GM23338 (cell line): ENCODE measurements at regions not wholly inside any gene's neighbourhood (a gene's known extent, or its start where the extent isn't known, plus 50 kb on each side); places are given as distances from the start of the nearest gene placed in this dataset.

ENCODE experiments used
- ATAC-seq: fragments of 200-7000 bp; cut with Tn5 transposase; 3 replicates; pipeline ENCODE4 v1.9.1; 2020
- DNase-seq: peaks from one replicate; pipeline ENCODE4 v3.0.0-alpha.2; 2015; ENCODE audit warnings: low spot score
- H2AFZ ChIP-seq: fragments of 200-600 bp; sonication (generic); 2 replicates; pipeline ENCODE4 v1.8.0; 2016; ENCODE audit warnings: antibody characterized with exemption, mild to moderate bottlenecking, moderate library complexity
- H3F3A ChIP-seq: fragments of 200-600 bp; sonication (generic); replicated peaks from 2 replicates; pipeline ENCODE4 v1.8.0; 2017; ENCODE audit warnings: antibody characterized with exemption, mixed run types, low read depth
- H3K27ac ChIP-seq: fragments of 200-600 bp; sonication (generic); 2 replicates; pipeline ENCODE4 v1.6.1; 2016; ENCODE audit warnings: low read depth
- H3K27me3 ChIP-seq: fragments of 200-600 bp; sonication (generic); 2 replicates; pipeline ENCODE4 v1.8.0; 2016; ENCODE audit warnings: mild to moderate bottlenecking, mixed run types, moderate library complexity; ENCODE audit not compliant: insufficient read depth
- H3K36me3 ChIP-seq: fragments of 200-600 bp; sonication (generic); 2 replicates; pipeline ENCODE4 v1.8.0; 2016; ENCODE audit warnings: mild to moderate bottlenecking; ENCODE audit not compliant: insufficient read depth
- H3K4me1 ChIP-seq: fragments of 200-600 bp; sonication (generic); 2 replicates; pipeline ENCODE4 v1.8.0; 2016; ENCODE audit warnings: mild to moderate bottlenecking, moderate library complexity; ENCODE audit not compliant: insufficient read depth
- H3K4me2 ChIP-seq: fragments of 200-600 bp; sonication (generic); 2 replicates; pipeline ENCODE4 v1.7.1; 2017; ENCODE audit warnings: mixed run types
- H3K4me3 ChIP-seq: fragments of 200-600 bp; sonication (generic); 2 replicates; pipeline ENCODE4 v1.6.1; 2016; ENCODE audit warnings: mixed run types
- H3K79me2 ChIP-seq: fragments of 200-600 bp; sonication (generic); replicated peaks from 2 replicates; pipeline ENCODE4 v1.8.0; 2017; ENCODE audit warnings: mild to moderate bottlenecking; ENCODE audit not compliant: insufficient read depth
- H3K9me2 ChIP-seq: fragments of 200-600 bp; sonication (generic); 2 replicates; pipeline ENCODE4 v1.8.0; 2017; ENCODE audit not compliant: insufficient read depth
- H4K20me1 ChIP-seq: fragments of 200-600 bp; sonication (generic); replicated peaks from 2 replicates; pipeline ENCODE4 v1.8.0; 2017; ENCODE audit warnings: mild to moderate bottlenecking; ENCODE audit not compliant: insufficient read depth
- H3K27ac Mint-ChIP-seq: 2 replicates; pipeline ENCODE4 v1.8.0; 2020; ENCODE audit warnings: inconsistent platforms, mild to moderate bottlenecking, moderate library complexity, mixed read lengths
- H3K27me3 Mint-ChIP-seq: 3 replicates; pipeline ENCODE4 v1.8.0; 2022; ENCODE audit warnings: low read depth, mild to moderate bottlenecking, moderate library complexity, mixed read lengths, inconsistent platforms; ENCODE audit not compliant: insufficient read depth, poor library complexity
- H3K36me3 Mint-ChIP-seq: 3 replicates; pipeline ENCODE4 v1.8.0; 2021; ENCODE audit warnings: low read depth, mild to moderate bottlenecking, inconsistent platforms, moderate library complexity, mixed read lengths
- H3K4me1 Mint-ChIP-seq: 3 replicates; pipeline ENCODE4 v1.8.0; 2020; ENCODE audit warnings: mild to moderate bottlenecking, inconsistent platforms, mixed read lengths
- H3K4me3 Mint-ChIP-seq: 3 replicates; pipeline ENCODE4 v1.8.0; 2021; ENCODE audit warnings: moderate library complexity, mild to moderate bottlenecking, inconsistent platforms, mixed read lengths
- H3K9me3 Mint-ChIP-seq: 3 replicates; pipeline ENCODE4 v1.8.0; 2020; ENCODE audit warnings: moderate library complexity, mild to moderate bottlenecking, inconsistent platforms, mixed read lengths
- EZH2 ChIP-seq: fragments of 200-600 bp; sonication (generic); IDR thresholded peaks from one replicate; pipeline ENCODE4 v1.8.0; 2017; ENCODE audit warnings: antibody characterized with exemption, mild to moderate bottlenecking, low read depth; ENCODE audit not compliant: unreplicated experiment
- EZH2phosphoT487 ChIP-seq: fragments of 200-600 bp; sonication (generic); IDR thresholded peaks from one replicate; pipeline ENCODE4 v1.8.1; 2018; ENCODE audit warnings: antibody characterized with exemption; ENCODE audit not compliant: unreplicated experiment
- JUNB ChIP-seq: IDR thresholded peaks from one replicate; pipeline ENCODE4 v1.6.1; 2016; ENCODE audit warnings: antibody characterized with exemption; ENCODE audit not compliant: unreplicated experiment
- POLR2AphosphoS5 ChIP-seq: IDR thresholded peaks from 2 replicates; pipeline ENCODE4 v1.6.1; 2016; ENCODE audit warnings: antibody characterized with exemption, low read depth
- ZNF114 ChIP-seq: fragments of 250-450 bp; sonication (Bioruptor Pico); IDR thresholded peaks from 2 replicates; pipeline ENCODE4 v1.5.0; 2020; ENCODE audit warnings: mild to moderate bottlenecking, moderate library complexity
- ZNF331 ChIP-seq: fragments of 250-450 bp; sonication (Bioruptor Pico); IDR thresholded peaks from 2 replicates; pipeline ENCODE4 v1.5.0; 2020; ENCODE audit warnings: low read depth, mild to moderate bottlenecking, moderate library complexity
- TF ChIP-seq, protein P1 (sequence below), 2 experiments: fragments of 200-600 bp in 1 of 2; sonication (generic) in 1 of 2; conservative IDR thresholded peaks; 2 replicates each; pipeline versions ENCODE4 v1.5.1 to v1.6.1; 2016 to 2017; ENCODE audit warnings: antibody characterized with exemption in 2 of 2, low read depth in 2 of 2, mild to moderate bottlenecking in 2 of 2, moderate library complexity in 1 of 2
- TF ChIP-seq, protein P2 (sequence below): IDR thresholded peaks from one replicate; pipeline ENCODE4 v1.6.1; 2018; ENCODE audit warnings: antibody characterized with exemption; ENCODE audit not compliant: unreplicated experiment
- TF ChIP-seq, protein P3 (sequence below): IDR thresholded peaks from 2 replicates; pipeline ENCODE4 v1.6.1; 2016; ENCODE audit warnings: antibody characterized with exemption

DNA sequence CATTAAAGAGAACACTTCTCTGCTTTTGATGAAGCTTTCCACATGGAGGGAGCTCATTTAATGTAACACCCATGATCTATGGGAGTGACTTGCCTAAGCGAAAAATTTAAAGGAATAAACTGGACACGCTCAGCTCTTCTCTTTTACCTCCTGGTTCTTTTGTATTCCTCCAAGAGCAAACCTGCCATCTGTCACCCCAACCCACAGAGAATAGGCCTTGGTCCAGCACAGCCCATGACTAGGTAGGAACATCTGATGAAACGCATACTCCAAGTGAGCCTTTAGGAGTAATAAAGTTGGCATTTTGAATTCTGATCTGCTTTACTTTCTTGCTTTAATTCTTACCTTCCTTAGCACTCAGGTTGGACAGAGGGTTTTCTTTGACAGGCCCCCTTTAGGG lies 389.0 kb downstream of the HNRNPD start (continued):
- TF ChIP-seq, protein P1, sequence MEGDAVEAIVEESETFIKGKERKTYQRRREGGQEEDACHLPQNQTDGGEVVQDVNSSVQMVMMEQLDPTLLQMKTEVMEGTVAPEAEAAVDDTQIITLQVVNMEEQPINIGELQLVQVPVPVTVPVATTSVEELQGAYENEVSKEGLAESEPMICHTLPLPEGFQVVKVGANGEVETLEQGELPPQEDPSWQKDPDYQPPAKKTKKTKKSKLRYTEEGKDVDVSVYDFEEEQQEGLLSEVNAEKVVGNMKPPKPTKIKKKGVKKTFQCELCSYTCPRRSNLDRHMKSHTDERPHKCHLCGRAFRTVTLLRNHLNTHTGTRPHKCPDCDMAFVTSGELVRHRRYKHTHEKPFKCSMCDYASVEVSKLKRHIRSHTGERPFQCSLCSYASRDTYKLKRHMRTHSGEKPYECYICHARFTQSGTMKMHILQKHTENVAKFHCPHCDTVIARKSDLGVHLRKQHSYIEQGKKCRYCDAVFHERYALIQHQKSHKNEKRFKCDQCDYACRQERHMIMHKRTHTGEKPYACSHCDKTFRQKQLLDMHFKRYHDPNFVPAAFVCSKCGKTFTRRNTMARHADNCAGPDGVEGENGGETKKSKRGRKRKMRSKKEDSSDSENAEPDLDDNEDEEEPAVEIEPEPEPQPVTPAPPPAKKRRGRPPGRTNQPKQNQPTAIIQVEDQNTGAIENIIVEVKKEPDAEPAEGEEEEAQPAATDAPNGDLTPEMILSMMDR (conservative IDR thresholded peaks at IDR 0.05; ENCODE audit: low read depth in 2 of 2) = no peak

DNA sequence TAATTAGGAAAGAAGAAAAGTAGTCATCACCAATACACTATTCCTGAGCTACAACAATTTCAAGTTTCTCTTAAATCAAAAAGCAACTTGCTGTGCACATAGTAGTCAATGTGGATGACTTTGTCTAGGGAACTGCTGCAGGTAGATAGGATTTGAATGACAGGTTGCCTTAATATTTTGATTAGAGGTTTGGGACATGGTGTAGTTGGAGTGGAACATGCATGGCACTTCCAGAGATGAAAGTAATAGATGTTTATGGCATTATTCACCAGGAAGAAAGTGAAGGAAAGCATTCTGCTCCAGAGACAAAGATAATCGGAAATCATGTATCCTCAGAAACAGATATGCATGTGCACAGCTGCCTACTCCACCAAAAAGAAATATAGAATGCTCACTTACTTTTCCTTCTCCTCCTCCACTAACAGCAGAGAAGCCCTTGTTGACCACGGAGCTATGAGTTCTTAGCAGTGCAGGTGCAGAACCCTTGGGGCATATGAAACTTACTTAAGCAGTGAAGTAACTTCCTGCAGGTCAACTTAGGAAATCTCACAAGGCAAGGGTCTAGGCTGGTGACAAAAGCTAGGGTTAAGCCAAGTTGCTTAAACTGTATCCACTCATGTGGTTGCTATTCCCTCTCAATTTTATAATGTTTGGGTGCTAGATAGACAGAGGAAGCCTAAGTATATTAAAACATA lies 390.8 kb downstream of the HNRNPD start:
- ATAC-seq (no peak), DNase-seq (no peak)
- Histone ChIP-seq H3K27ac (no peak overlapping the region), H4K20me1 (no peaks in the 10 kb centered on the region), H3K36me3 (no peaks in the 10 kb centered on the region), H3K4me3 (no peak overlapping the region), H3K4me1 (no peaks in the 10 kb centered on the region), H3K79me2 (no peaks in the 10 kb centered on the region), H3K27me3 (no peaks in the 10 kb centered on the region), H2AFZ (no peak overlapping the region), H3K4me2 (no peak overlapping the region), H3F3A (no peaks in the 10 kb centered on the region), H3K9me2 (no peaks in the 10 kb centered on the region)
- H3K4me1 Mint-ChIP-seq = no peaks in the 10 kb centered on the region
- peaks cover 2% of the 10 kb centered on the region for H3K27me3 Mint-ChIP-seq
- H3K9me3 Mint-ChIP-seq = no peaks in the 10 kb centered on the region
- H3K36me3 Mint-ChIP-seq = no peaks in the 10 kb centered on the region
- no peak overlapping the region for H3K27ac Mint-ChIP-seq
- no peak overlapping the region for H3K4me3 Mint-ChIP-seq
- TF ChIP-seq, protein P2, sequence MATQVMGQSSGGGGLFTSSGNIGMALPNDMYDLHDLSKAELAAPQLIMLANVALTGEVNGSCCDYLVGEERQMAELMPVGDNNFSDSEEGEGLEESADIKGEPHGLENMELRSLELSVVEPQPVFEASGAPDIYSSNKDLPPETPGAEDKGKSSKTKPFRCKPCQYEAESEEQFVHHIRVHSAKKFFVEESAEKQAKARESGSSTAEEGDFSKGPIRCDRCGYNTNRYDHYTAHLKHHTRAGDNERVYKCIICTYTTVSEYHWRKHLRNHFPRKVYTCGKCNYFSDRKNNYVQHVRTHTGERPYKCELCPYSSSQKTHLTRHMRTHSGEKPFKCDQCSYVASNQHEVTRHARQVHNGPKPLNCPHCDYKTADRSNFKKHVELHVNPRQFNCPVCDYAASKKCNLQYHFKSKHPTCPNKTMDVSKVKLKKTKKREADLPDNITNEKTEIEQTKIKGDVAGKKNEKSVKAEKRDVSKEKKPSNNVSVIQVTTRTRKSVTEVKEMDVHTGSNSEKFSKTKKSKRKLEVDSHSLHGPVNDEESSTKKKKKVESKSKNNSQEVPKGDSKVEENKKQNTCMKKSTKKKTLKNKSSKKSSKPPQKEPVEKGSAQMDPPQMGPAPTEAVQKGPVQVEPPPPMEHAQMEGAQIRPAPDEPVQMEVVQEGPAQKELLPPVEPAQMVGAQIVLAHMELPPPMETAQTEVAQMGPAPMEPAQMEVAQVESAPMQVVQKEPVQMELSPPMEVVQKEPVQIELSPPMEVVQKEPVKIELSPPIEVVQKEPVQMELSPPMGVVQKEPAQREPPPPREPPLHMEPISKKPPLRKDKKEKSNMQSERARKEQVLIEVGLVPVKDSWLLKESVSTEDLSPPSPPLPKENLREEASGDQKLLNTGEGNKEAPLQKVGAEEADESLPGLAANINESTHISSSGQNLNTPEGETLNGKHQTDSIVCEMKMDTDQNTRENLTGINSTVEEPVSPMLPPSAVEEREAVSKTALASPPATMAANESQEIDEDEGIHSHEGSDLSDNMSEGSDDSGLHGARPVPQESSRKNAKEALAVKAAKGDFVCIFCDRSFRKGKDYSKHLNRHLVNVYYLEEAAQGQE = no peak
- TF ChIP-seq, protein P3, sequence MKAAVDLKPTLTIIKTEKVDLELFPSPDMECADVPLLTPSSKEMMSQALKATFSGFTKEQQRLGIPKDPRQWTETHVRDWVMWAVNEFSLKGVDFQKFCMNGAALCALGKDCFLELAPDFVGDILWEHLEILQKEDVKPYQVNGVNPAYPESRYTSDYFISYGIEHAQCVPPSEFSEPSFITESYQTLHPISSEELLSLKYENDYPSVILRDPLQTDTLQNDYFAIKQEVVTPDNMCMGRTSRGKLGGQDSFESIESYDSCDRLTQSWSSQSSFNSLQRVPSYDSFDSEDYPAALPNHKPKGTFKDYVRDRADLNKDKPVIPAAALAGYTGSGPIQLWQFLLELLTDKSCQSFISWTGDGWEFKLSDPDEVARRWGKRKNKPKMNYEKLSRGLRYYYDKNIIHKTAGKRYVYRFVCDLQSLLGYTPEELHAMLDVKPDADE = no peak

DNA sequence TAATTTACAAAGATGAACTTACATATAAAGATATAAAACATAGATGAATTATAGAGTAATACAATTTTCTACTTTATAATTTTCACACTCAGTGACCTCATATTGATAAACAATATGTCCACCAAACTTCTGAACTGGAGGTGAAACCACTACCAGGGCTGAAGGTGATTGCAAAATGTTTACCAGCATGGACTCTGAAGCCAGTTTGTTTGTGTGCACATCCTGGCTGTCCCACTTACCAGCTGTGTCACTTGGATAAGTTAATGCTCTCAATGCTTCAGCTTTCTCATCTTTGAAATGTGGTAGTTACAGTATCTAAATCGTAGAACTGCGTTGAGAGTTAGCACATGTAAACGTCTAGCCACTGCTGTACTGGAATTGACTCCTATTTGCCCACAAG lies 392.6 kb downstream of the HNRNPD start:
- no peaks in the 10 kb centered on the region for H3K4me1 Mint-ChIP-seq
- no peaks in the 10 kb centered on the region for H3K36me3 Mint-ChIP-seq
- H3K9me2 ChIP-seq = no peaks in the 10 kb centered on the region; the same call in 1 of the 2 replicates
- no peaks in the 10 kb centered on the region for H3K36me3 ChIP-seq
- H3K27ac ChIP-seq = no peak overlapping the region
- H3K4me1 ChIP-seq = no peaks in the 10 kb centered on the region
- no peaks in the 10 kb centered on the region for H3F3A ChIP-seq
- TF ChIP-seq ZNF331 (no peak), ZNF114 (CRISPR knock-in tag) (no peak), EZH2phosphoT487 (no peak), EZH2 (no peak), POLR2AphosphoS5 (no peak), JUNB (no peak)
- TF ChIP-seq, protein P1 (conservative IDR thresholded peaks at IDR 0.05; ENCODE audit: low read depth in 2 of 2) = no peak
- TF ChIP-seq, protein P3 = no peak
- H3K4me2 ChIP-seq = no peak overlapping the region
- DNase-seq (no peak), ATAC-seq (no peak)
- H3K4me3 ChIP-seq = no peak overlapping the region
- no peaks in the 10 kb centered on the region for H4K20me1 ChIP-seq
- H3K27ac Mint-ChIP-seq = no peak overlapping the region
- H3K79me2 ChIP-seq = no peaks in the 10 kb centered on the region
- H3K4me3 Mint-ChIP-seq = no peak overlapping the region
- peaks cover 2% of the 10 kb centered on the region for H3K27me3 Mint-ChIP-seq
- H3K9me3 Mint-ChIP-seq = no peaks in the 10 kb centered on the region
- no peaks in the 10 kb centered on the region for H3K27me3 ChIP-seq
- H2AFZ ChIP-seq = no peak overlapping the region
